ENCODE measurements at regions not wholly inside any gene's neighbourhood (a gene's known extent, or its start where the extent isn't known, plus 50 kb on each side); places are given as distances from the start of the nearest gene placed in this dataset.
"Not testable (repeated sequence)": the region's sequence is repeated elsewhere in the genome, so short reads cannot be mapped to it uniquely, and the experiment has no call there.

DNA sequence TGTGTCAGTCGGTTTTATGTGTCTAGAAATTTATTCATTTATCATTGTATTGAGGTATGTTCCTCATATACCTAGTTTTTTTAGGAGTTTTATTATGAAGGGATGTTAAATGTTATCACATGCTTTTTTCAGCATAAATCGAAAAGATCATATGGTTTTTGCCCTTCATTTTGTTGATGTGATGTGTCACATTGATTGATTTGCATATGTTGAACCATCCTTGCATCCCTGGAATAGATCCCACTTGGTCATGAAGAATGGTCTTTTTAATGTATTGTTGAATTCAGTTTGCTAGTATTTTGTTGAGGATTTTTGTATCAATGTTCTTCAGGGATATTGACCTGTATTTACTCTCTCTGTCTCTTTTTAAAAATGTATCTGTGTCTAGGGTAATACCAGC, 230.3 kb downstream of the RAP2B start:
- H3K4me3 Mint-ChIP-seq: no peak overlapping the region
- H3K36me3 Mint-ChIP-seq: peaks cover 0 to 3% of the 10 kb centered on the region in 2 donors

GRCh38 chr3:153394017-153394416, 232.0 kb downstream of the RAP2B start:
- H3K27me3 Mint-ChIP-seq: peaks cover 0 to 4% of the 10 kb centered on the region in 2 donors
- peaks cover 4 to 12% of the 10 kb centered on the region in 2 donors for H3K9me3 Mint-ChIP-seq
- no peak overlapping the region for H3K4me3 Mint-ChIP-seq
- H3K4me1 Mint-ChIP-seq: no peaks in the 10 kb centered on the region
- H3K36me3 Mint-ChIP-seq: peaks cover 0 to 3% of the 10 kb centered on the region in 2 donors
- no peak overlapping the region for H3K27ac Mint-ChIP-seq
- no peak for DNase-seq
- no peak for ATAC-seq (replicated peaks)

More for the DNA sequence above, 230.3 kb downstream of the RAP2B start:
- peaks cover 0 to 4% of the 10 kb centered on the region in 2 donors for H3K27me3 Mint-ChIP-seq
- DNase-seq (no peak), ATAC-seq (replicated peaks) (no peak)
- no peak overlapping the region for H3K27ac Mint-ChIP-seq
- H3K9me3 Mint-ChIP-seq: peaks cover 4 to 12% of the 10 kb centered on the region in 2 donors
- H3K4me1 Mint-ChIP-seq: no peaks in the 10 kb centered on the region

- DNase-seq (no peak), ATAC-seq (replicated peaks) (no peak)
- H3K4me1 Mint-ChIP-seq: peaks cover 1 to 17% of the 10 kb centered on the region in 2 donors
- no peak overlapping the region for H3K4me3 Mint-ChIP-seq
- peaks cover 0 to 3% of the 10 kb centered on the region in 2 donors for H3K36me3 Mint-ChIP-seq
- peaks cover 4 to 12% of the 10 kb centered on the region in 2 donors for H3K9me3 Mint-ChIP-seq
- H3K27ac Mint-ChIP-seq: peak overlapping the region; percentile 7
- H3K27me3 Mint-ChIP-seq: peaks cover 0 to 4% of the 10 kb centered on the region in 2 donors
These were observed 234.6 kb downstream of the RAP2B start for GRCh38 chr3:153396581-153396980.

- Mint-ChIP-seq H3K27ac (no peak overlapping the region), H3K36me3 (peaks cover 0 to 3% of the 10 kb centered on the region in 2 donors), H3K4me1 (peaks cover 1 to 17% of the 10 kb centered on the region in 2 donors), H3K9me3 (peaks cover 4 to 9% of the 10 kb centered on the region in 2 donors), H3K4me3 (no peak overlapping the region), H3K27me3 (peaks cover 0 to 4% of the 10 kb centered on the region in 2 donors)
- DNase-seq (no peak), ATAC-seq (replicated peaks) (no peak)
These were observed 235.8 kb downstream of the RAP2B start for GRCh38 chr3:153397794-153398193.

DNA sequence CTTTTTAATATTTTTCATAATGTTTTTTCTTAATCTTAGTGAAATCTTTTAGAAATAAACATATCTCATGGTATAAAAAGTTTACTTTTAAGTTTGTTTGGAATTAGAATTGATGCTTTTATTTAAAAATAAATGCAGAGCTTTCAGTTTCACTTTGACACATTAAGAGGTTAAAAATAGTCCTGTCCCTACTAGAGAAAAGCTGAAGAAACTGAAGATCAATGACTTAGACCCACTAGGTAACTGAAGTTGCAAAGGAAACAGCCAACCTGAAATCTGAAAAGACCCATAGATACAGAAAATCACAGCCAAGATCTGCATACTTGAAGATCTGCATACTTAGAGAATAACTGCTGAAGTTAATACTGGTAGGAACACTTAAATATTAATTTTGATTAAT, 237.6 kb downstream of the RAP2B start:
- Mint-ChIP-seq H3K27ac (no peak overlapping the region), H3K36me3 (peaks cover 0 to 3% of the 10 kb centered on the region in 2 donors), H3K4me3 (no peak overlapping the region), H3K4me1 (peaks cover 1 to 17% of the 10 kb centered on the region in 2 donors), H3K27me3 (no peaks in the 10 kb centered on the region), H3K9me3 (peaks cover 0 to 1% of the 10 kb centered on the region in 2 donors)
- DNase-seq (no peak), ATAC-seq (replicated peaks) (peak; percentile 23 to 31)

- Mint-ChIP-seq H3K36me3 (peaks cover 0 to 1% of the 10 kb centered on the region in 2 donors), H3K27me3 (no peaks in the 10 kb centered on the region), H3K4me1 (peaks cover 1 to 17% of the 10 kb centered on the region in 2 donors), H3K4me3 (no peak overlapping the region), H3K9me3 (no peaks in the 10 kb centered on the region), H3K27ac (no peak overlapping the region)
- DNase-seq (no peak), ATAC-seq (replicated peaks) (no peak)
These were observed 238.6 kb downstream of the RAP2B start for GRCh38 chr3:153400641-153401040.

DNA sequence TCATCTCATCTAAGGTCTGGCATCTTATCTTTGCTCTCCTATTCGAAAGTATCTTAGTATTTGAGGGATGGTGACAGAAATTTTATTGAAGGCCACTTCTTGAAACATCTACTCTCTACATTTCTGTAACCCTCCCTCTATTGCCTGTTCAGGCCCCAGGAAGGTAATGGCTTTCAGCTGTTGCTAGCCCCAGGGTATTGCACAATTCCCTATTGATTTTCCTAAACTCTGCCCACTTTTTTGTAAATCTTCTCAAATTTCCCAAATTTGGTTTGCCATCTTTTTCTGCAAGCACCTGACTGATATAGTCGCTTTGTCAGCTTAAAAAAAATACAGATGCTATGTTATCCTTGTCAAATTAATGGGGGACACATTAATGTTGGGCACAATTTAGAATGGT, 242.1 kb downstream of the RAP2B start:
- peaks cover 1 to 16% of the 10 kb centered on the region in 2 donors for H3K4me1 Mint-ChIP-seq
- H3K4me3 Mint-ChIP-seq: no peak overlapping the region
- no peaks in the 10 kb centered on the region for H3K36me3 Mint-ChIP-seq
- DNase-seq (no peak), ATAC-seq (replicated peaks) (no peak)
- no peaks in the 10 kb centered on the region for H3K9me3 Mint-ChIP-seq
- no peaks in the 10 kb centered on the region for H3K27me3 Mint-ChIP-seq
- H3K27ac Mint-ChIP-seq: no peak overlapping the region

DNA sequence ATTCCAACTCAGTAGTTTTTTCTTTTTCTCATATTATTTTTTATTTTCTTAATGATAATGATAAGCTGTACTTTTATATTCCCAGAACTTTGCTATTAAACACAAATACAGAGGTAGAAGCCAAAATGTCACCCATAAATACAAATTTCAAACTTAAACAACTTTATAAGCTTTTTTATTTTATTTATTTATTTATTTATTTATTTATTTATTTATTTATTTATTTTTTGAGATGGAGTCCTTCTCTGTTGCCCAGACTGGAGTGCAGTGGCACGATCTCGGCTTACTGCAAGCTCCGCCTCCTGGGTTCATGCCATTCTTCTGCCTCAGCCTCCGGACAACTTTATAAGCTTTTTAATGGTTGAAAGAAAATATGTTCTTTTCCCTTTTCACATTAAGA, 243.3 kb downstream of the RAP2B start:
- DNase-seq; H3K4me1 Mint-ChIP-seq; H3K9me3 Mint-ChIP-seq; H3K4me3 Mint-ChIP-seq; H3K36me3 Mint-ChIP-seq; H3K27me3 Mint-ChIP-seq; ATAC-seq (replicated peaks); H3K27ac Mint-ChIP-seq: not testable (repeated sequence)

- H3K9me3 Mint-ChIP-seq: no peaks in the 10 kb centered on the region
- H3K36me3 Mint-ChIP-seq: no peaks in the 10 kb centered on the region
- no peak overlapping the region for H3K4me3 Mint-ChIP-seq
- ATAC-seq (replicated peaks) (no peak), DNase-seq (no peak)
- no peaks in the 10 kb centered on the region for H3K27me3 Mint-ChIP-seq
- no peak overlapping the region for H3K27ac Mint-ChIP-seq
- H3K4me1 Mint-ChIP-seq: no peaks in the 10 kb centered on the region
These were observed 248.5 kb downstream of the RAP2B start for GRCh38 chr3:153410517-153410916.

- H3K9me3 Mint-ChIP-seq: peaks cover 8 to 9% of the 10 kb centered on the region in 2 donors
- H3K36me3 Mint-ChIP-seq: no peaks in the 10 kb centered on the region
- H3K27ac Mint-ChIP-seq: no peak overlapping the region
- no peak overlapping the region for H3K4me3 Mint-ChIP-seq
- no peaks in the 10 kb centered on the region for H3K4me1 Mint-ChIP-seq
- ATAC-seq (replicated peaks): no peak
- H3K27me3 Mint-ChIP-seq: no peaks in the 10 kb centered on the region
- no peak for DNase-seq
These were observed 253.0 kb downstream of the RAP2B start for GRCh38 chr3:153414982-153415381.

DNA sequence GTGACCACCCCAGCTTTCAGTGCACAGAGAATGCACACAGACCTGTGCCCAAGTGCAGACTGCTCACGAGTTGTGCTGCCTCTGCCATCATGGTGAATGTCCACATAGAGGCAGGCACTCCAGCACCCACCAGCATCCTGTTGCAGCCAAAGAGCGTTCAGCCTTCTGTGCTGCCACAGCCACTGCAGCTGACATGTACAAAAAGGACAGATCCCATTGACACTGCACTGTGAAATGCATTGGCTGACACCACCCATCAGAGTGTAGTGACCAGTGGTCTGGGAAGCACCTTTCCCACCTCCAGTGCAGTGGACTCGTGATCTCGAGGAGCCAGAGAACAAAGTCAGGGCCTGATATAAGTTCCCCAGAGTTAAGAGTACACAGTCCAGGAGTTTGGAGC, 260.3 kb downstream of the RAP2B start:
- no peaks in the 10 kb centered on the region for H3K27me3 Mint-ChIP-seq
- no peak for DNase-seq
- no peak overlapping the region for H3K4me3 Mint-ChIP-seq
- H3K27ac Mint-ChIP-seq: no peak overlapping the region
- no peaks in the 10 kb centered on the region for H3K4me1 Mint-ChIP-seq
- H3K9me3 Mint-ChIP-seq: peaks cover 33 to 43% of the 10 kb centered on the region in 2 donors
- ATAC-seq (replicated peaks): no peak
- no peaks in the 10 kb centered on the region for H3K36me3 Mint-ChIP-seq

DNA sequence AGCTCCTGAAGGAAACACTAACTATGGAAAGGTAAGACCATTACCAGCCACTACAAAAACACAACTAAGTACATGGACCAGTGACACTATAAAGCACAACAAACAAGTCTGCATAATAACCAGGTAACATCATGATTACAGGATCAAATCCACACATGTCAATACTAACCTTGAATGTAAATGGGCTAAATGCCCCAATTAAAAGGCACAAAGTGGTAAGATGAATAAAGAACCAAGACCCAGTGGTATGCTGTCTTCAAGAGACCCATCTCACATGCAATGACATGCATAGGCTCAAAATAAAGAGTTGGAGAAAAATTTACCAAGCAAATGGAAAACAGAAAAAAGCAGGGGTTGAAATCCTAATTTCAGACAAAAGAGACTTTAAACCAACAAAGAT, 261.8 kb downstream of the RAP2B start:
- H3K27me3 Mint-ChIP-seq; H3K27ac Mint-ChIP-seq; H3K36me3 Mint-ChIP-seq; H3K4me3 Mint-ChIP-seq; H3K4me1 Mint-ChIP-seq; DNase-seq; ATAC-seq (replicated peaks): not testable (repeated sequence)
- H3K9me3 Mint-ChIP-seq: peaks cover 30 to 35% of the 10 kb centered on the region in 2 donors

DNA sequence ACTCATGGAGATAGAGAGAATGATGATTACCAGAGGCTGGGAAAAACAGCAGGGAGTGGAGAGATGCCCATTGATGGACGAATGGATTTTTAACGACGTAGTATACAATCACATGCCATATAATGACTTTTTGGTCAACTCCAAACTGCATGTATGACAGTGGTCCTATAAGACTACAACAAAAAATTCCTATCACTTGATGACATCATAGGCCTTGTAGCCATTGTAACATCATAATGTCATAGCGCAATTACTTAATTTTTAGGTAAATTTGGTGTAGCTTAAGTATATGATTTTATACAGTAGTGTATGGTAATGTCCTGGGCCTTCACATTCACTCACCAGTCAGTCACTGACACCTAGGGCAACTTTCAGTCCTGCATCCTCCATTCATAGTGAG, 264.3 kb downstream of the RAP2B start:
- H3K36me3 Mint-ChIP-seq: no peaks in the 10 kb centered on the region
- peaks cover 22 to 32% of the 10 kb centered on the region in 2 donors for H3K9me3 Mint-ChIP-seq
- ATAC-seq (replicated peaks) (no peak), DNase-seq (no peak)
- no peaks in the 10 kb centered on the region for H3K27me3 Mint-ChIP-seq
- H3K4me1 Mint-ChIP-seq: no peaks in the 10 kb centered on the region
- H3K27ac Mint-ChIP-seq: no peak overlapping the region
- no peak overlapping the region for H3K4me3 Mint-ChIP-seq

- ATAC-seq (replicated peaks) (no peak), DNase-seq (no peak)
- H3K9me3 Mint-ChIP-seq: peaks cover 22 to 32% of the 10 kb centered on the region in 2 donors
- no peaks in the 10 kb centered on the region for H3K36me3 Mint-ChIP-seq
- H3K4me1 Mint-ChIP-seq: no peaks in the 10 kb centered on the region
- H3K27me3 Mint-ChIP-seq: no peaks in the 10 kb centered on the region
- H3K4me3 Mint-ChIP-seq: no peak overlapping the region
- no peak overlapping the region for H3K27ac Mint-ChIP-seq
These were observed 264.8 kb downstream of the RAP2B start for GRCh38 chr3:153426803-153427202.

DNA sequence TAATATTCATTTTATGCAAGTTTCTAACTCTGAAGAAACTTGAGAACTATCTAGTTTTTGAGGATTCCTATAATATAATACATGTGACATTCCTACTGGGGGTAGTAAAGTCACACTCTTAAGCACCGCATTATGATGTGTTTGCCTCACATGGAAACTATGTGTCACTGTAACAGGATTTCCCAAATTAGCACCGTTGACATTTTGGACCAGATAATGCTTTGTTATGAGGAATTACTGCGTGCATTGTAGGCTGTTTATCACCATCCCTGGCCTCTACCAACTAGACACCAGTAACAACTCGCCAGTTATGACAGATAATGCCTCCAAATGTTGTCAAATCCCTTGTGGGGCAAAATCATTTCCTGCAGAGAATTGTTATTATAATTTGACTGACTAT, 267.8 kb downstream of the RAP2B start:
- no peak overlapping the region for H3K4me3 Mint-ChIP-seq

DNA sequence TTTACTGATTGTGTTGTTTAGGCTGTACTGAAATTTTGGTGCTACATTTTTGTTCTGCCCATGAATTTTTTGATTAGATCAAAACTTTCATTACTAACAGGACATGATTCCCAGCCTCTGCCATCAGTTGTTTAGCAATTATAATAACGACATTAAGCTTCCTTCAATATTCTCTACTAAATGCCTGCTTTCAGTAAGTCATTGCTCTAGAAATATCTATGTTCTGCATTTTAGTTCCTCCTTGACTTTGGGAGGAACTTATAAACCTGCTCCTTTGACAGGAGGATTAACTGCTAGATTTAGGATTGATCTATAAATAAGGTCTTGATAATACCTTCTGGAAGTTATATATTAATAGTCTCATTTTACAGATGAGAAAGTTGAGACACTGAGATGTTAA, 269.1 kb downstream of the RAP2B start:
- H3K27me3 Mint-ChIP-seq: no peaks in the 10 kb centered on the region
- H3K36me3 Mint-ChIP-seq: no peaks in the 10 kb centered on the region
- peaks cover 0 to 1% of the 10 kb centered on the region in 2 donors for H3K9me3 Mint-ChIP-seq
- no peaks in the 10 kb centered on the region for H3K4me1 Mint-ChIP-seq
- no peak overlapping the region for H3K27ac Mint-ChIP-seq
- ATAC-seq (replicated peaks): no peak
- H3K4me3 Mint-ChIP-seq: no peak overlapping the region
- no peak for DNase-seq

More for the DNA sequence above, 267.8 kb downstream of the RAP2B start:
- H3K36me3 Mint-ChIP-seq: no peaks in the 10 kb centered on the region
- H3K27me3 Mint-ChIP-seq: no peaks in the 10 kb centered on the region
- peaks cover 5 to 6% of the 10 kb centered on the region in 2 donors for H3K9me3 Mint-ChIP-seq
- no peaks in the 10 kb centered on the region for H3K4me1 Mint-ChIP-seq
- ATAC-seq (replicated peaks): no peak
- no peak for DNase-seq
- H3K27ac Mint-ChIP-seq: no peak overlapping the region

Measured in stimulated activated naive B cell treated with anti-CD40 and anti-IgM and Interleukin-4, amounts not matched to agents 10 μg/mL and 1 μg/mL and 100 μg/mL, for 72 hours (primary cell).